BE2C (cell line): ENCODE measurements at regions not wholly inside any gene's neighbourhood (a gene's known extent, or its start where the extent isn't known, plus 50 kb on each side); places are given as distances from the start of the nearest gene placed in this dataset.

Experiments used
- DNase-seq: peaks from one replicate; pipeline ENCODE4 v3.0.0-alpha.2; 2020
- H3K27me3 ChIP-seq: fragments of 250-450 bp; sonication (Bioruptor Pico); 2 replicates; pipeline ENCODE4 v1.5.1; 2020; ENCODE audit warnings: mild to moderate bottlenecking
- H3K36me3 ChIP-seq: fragments of 250-450 bp; sonication (Bioruptor Pico); 2 replicates; pipeline ENCODE4 v1.5.1; 2020; ENCODE audit warnings: mild to moderate bottlenecking
- H3K4me1 ChIP-seq: fragments of 250-450 bp; sonication (Bioruptor Pico); 2 replicates; pipeline ENCODE4 v1.5.1; 2020
- H3K4me3 ChIP-seq: 2 replicates; pipeline ENCODE4 v1.5.1; 2011; ENCODE audit warnings: low read depth, low read length
- H3K9me3 ChIP-seq: fragments of 250-450 bp; sonication (Bioruptor Pico); 2 replicates; pipeline ENCODE4 v1.5.1; 2020
- CTCF ChIP-seq: IDR thresholded peaks from 2 replicates; pipeline ENCODE4 v1.5.1; 2012; ENCODE audit warnings: mild to moderate bottlenecking, low read depth, low read length

GRCh38 chr4:19655666-19656065 is 596.0 kb upstream of the SLIT2 start:
- Histone ChIP-seq H3K9me3 (no peaks in the 10 kb centered on the region), H3K36me3 (no peaks in the 10 kb centered on the region), H3K4me1 (no peaks in the 10 kb centered on the region), H3K4me3 (no peak overlapping the region), H3K27me3 (no peaks in the 10 kb centered on the region)
- no peak for TF ChIP-seq CTCF
- no peak for DNase-seq

- Histone ChIP-seq H3K27me3 (no peaks in the 10 kb centered on the region), H3K4me1 (no peaks in the 10 kb centered on the region), H3K4me3 (no peak overlapping the region), H3K9me3 (no peaks in the 10 kb centered on the region), H3K36me3 (no peaks in the 10 kb centered on the region)
- TF ChIP-seq CTCF, result no peak
- DNase-seq, result no peak
These were observed 600.5 kb upstream of the SLIT2 start for GRCh38 chr4:19650903-19651864.

- no peaks in the 10 kb centered on the region for H3K27me3 ChIP-seq
These were observed 606.1 kb upstream of the SLIT2 start for GRCh38 chr4:19645589-19645988.

GRCh38 chr4:19636451-19636850 is 615.3 kb upstream of the SLIT2 start:
- no peaks in the 10 kb centered on the region for H3K27me3 ChIP-seq
- H3K4me3 ChIP-seq, result no peak overlapping the region
- no peaks in the 10 kb centered on the region for H3K9me3 ChIP-seq
- H3K4me1 ChIP-seq, result no peaks in the 10 kb centered on the region
- TF ChIP-seq CTCF, result no peak
- DNase-seq, result no peak
- no peaks in the 10 kb centered on the region for H3K36me3 ChIP-seq

More at GRCh38 chr4:19645589-19645988, 606.1 kb upstream of the SLIT2 start:
- H3K9me3 ChIP-seq, result no peaks in the 10 kb centered on the region
- TF ChIP-seq CTCF, result no peak
- DNase-seq, result no peak
- H3K4me1 ChIP-seq, result no peaks in the 10 kb centered on the region
- H3K36me3 ChIP-seq, result no peaks in the 10 kb centered on the region
- H3K4me3 ChIP-seq, result no peak overlapping the region

GRCh38 chr4:19631814-19632213 is 619.9 kb upstream of the SLIT2 start:
- no peaks in the 10 kb centered on the region for H3K9me3 ChIP-seq
- H3K36me3 ChIP-seq, result no peaks in the 10 kb centered on the region
- DNase-seq, result no peak
- H3K27me3 ChIP-seq, result no peaks in the 10 kb centered on the region
- no peak overlapping the region for H3K4me3 ChIP-seq
- no peak for TF ChIP-seq CTCF
- H3K4me1 ChIP-seq, result no peaks in the 10 kb centered on the region

GRCh38 chr4:19623866-19624265 is 627.8 kb upstream of the SLIT2 start:
- Histone ChIP-seq H3K4me1 (no peaks in the 10 kb centered on the region), H3K36me3 (no peaks in the 10 kb centered on the region), H3K27me3 (no peaks in the 10 kb centered on the region), H3K4me3 (no peak overlapping the region), H3K9me3 (no peaks in the 10 kb centered on the region)
- no peak for TF ChIP-seq CTCF
- DNase-seq, result no peak
